Right ventricle myocardium inferior (tissue), 1 donor: ENCODE measurements at regions not wholly inside any gene's neighbourhood (a gene's known extent, or its start where the extent isn't known, plus 50 kb on each side); places are given as distances from the start of the nearest gene placed in this dataset.

Experiments
- ATAC-seq: fragments of 200-7000 bp; cut with Tn5 transposase; one replicate; pipeline ENCODE4 v1.9.1; 2020; ENCODE audit warnings: mild to moderate bottlenecking, moderate library complexity
- DNase-seq: peaks from one replicate; pipeline ENCODE4 v3.0.0; 2021; ENCODE audit errors: missing footprints
- intact Hi-C: fragments of 100-400 bp; cut with DNase I; formaldehyde crosslinking; loops from one replicate; pipeline ENCODE4 v1.11.0; 2022
- donor health status: DM: no; HTN: yes; CAD: no; lungs with severe emphysema.

DNA sequence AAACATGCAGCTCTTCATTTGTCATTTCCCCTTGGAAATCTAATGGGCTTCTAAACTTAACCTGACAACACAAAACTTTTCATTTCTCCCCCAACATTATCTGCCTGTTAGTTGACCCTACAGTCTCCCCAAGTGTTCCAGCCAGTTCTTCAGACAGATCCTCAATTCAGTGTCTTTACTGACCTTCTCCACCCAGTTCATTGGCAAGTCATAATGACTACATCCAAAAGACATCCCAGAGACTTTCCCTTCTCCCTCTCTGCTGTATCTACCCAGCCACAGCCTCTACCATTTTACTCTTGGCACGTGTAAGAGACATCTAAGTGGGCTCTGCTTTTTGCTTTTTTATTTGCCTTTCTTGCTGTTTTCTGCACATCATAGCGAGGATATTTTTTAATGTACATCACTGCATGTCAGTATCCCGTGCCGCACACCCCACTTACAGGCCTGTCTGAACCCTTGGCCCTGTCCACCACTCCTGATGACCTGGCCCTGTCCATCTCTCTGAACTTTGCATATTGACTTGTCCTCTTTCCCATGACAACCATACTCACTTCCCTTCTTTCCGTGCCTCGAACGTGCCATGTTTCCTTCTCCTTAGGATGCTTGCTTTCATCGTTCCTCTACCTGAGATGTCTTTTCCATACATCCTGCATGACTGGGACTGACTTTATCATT is 391.9 kb downstream of the IRS2 start:
- intact Hi-C loops = no loop called here
- DNase-seq (no peak), ATAC-seq (no peak)

DNA sequence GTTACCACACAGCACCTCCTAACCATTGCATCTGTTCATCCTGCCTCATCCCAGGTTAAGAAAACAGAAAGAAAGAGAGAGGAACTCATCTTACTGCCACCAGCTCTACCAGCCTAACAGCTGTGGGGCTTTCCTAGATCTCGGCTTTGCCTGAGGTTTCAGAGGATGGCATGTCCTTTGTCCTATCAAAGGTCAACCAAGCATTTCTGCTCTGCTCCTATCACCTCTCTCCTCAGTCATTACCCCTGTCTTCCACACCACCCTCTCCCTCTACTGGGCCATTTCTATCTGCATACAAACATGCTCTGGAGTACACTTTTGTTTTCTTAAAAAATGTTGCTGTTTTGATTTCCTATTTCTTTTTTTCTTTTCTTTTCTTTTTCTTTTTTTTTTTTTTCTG is 393.3 kb downstream of the IRS2 start:
- no peak for ATAC-seq
- DNase-seq = no peak
- intact Hi-C loops = no loop called here

GRCh38 chr13:109390391-109390790 is 396.0 kb downstream of the IRS2 start:
- no peak for DNase-seq
- intact Hi-C loops = no loop called here

DNA sequence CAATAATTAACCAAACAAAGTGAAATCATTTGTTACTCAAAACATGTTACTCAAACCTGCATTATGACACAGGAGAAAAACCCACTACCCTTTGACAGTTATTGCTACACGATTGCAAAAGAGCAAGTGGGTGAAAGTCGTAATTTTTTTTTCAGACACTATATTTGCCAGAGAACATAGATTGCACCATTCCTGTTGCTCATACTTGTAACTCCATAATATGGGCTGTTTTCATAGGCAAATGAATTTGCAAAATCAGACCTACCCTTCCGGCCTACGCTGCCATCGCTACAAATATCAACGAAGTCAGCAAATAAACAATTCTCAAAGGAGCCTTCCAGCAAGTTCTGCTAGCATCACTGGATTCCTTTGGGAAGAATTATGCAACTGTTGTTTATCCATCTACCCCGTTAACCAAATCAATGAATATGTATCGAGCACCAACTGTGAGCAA is 396.5 kb downstream of the IRS2 start:
- no peak for ATAC-seq
- no peak for DNase-seq

More at GRCh38 chr13:109390391-109390790, 396.0 kb downstream of the IRS2 start:
- no peak for ATAC-seq

GRCh38 chr13:109389456-109389855 is 396.9 kb downstream of the IRS2 start:
- ATAC-seq (no peak), DNase-seq (no peak)
- intact Hi-C loops = no loop called here

More for the DNA sequence above, 396.5 kb downstream of the IRS2 start:
- intact Hi-C loops = no loop called here

GRCh38 chr13:109387471-109387870 is 398.9 kb downstream of the IRS2 start:
- intact Hi-C loops = no loop called here
- ATAC-seq = no peak
- no peak for DNase-seq

DNA sequence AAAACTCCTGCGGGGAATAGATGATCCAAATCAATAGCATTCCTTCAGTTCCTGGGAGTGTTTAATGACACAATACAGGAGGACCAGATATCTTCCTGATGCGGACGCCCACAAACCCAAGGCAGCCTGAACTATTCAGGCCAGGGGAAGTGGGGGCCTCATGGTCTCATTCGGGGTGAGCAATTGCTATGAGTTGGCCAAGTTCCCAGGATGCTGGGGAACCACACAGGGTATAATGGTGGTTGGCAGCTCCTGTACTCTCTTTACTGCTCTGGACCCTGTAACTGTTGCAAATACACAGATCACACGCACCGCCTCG is 401.2 kb downstream of the IRS2 start:
- DNase-seq (no peak), ATAC-seq (no peak)
- intact Hi-C loops = no loop called here

DNA sequence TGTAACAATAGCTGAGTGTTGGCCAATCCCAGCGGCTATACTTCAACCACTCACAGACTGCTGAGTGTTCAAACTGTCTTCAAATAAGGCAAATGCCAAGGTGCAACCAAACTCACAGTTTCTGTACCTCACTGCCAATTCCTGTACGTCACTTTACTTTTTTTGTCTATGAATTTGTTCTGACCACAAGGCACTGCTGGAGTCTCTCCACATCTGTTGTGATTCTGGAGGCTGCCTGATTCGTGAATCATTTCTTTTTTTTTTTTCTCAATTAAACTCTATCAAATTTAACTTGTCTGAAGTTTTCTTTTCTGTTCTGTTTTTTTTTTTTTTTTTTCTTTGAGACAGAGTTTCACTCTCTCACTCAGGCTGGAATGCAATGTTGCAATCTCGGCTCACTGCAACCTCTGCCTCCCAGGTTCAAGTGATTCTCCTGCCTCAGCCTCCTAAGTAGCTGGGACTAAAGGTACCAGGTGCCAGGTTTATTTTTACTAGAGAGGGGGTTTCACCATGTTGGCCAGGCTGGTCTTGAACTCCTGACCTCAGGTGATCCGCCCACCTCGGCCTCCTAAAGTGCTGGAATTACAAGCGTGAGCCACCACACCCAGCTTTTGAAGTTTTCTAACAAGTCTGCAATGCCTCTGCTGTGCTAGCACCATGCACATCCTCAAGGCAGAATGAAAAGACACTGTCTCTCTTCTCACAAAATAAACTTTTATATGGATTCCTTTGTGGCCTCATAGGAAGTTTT is 401.7 kb downstream of the IRS2 start:
- ATAC-seq (no peak), DNase-seq (no peak)
- intact Hi-C loops = no loop called here

DNA sequence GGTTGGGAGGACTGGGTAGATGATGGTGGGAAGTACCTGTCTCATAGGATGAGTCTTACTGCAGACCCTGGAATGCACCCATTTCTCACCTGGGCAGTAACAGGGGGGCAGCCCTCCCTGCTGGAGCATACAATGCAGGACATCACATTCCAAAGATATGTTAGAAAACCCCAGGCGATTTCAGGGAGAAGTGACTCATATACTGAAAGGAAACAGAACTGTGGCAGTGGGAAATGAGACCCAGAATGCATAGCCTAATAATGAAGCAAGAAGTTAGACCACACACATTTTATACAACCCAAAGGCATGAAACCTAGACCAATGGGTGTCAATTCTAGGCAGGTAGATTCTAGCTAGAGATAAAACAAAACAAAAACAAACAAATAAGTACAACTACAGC is 402.7 kb downstream of the IRS2 start:
- intact Hi-C loops = no loop called here
- ATAC-seq (no peak), DNase-seq (no peak)

GRCh38 chr13:109381546-109382180 is 404.7 kb downstream of the IRS2 start:
- DNase-seq = no peak
- intact Hi-C loops = no loop called here
- no peak for ATAC-seq

- intact Hi-C loops = no loop called here
- DNase-seq (no peak), ATAC-seq (no peak)
These were observed 405.9 kb downstream of the IRS2 start for GRCh38 chr13:109380457-109380856.

DNA sequence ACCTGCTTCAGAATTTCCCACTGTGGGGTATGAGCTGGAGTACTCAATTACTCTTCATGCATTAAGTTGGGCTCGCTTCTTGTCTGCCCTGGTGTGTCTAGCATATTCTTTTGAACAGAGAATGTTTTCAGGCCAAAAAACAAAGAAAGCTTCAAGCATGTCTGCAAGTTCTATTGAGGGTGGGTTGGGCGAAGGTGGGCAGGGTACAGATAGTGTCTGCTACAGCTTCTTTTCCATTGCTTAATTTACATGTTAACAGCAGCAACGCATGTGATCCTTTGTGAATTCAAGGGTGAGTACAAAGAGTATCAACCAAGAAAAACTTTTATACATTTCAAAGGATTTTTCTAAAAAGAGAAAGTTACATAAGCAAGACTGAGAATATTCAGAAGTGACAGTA is 406.5 kb downstream of the IRS2 start:
- no peak for DNase-seq
- intact Hi-C loops = no loop called here
- ATAC-seq = no peak

GRCh38 chr13:109376936-109377335 is 409.4 kb downstream of the IRS2 start:
- ATAC-seq (no peak), DNase-seq (no peak)
- intact Hi-C loops = no loop called here

GRCh38 chr13:109374609-109375200 is 411.7 kb downstream of the IRS2 start:
- DNase-seq (no peak), ATAC-seq (no peak)
- intact Hi-C loops = no loop called here

DNA sequence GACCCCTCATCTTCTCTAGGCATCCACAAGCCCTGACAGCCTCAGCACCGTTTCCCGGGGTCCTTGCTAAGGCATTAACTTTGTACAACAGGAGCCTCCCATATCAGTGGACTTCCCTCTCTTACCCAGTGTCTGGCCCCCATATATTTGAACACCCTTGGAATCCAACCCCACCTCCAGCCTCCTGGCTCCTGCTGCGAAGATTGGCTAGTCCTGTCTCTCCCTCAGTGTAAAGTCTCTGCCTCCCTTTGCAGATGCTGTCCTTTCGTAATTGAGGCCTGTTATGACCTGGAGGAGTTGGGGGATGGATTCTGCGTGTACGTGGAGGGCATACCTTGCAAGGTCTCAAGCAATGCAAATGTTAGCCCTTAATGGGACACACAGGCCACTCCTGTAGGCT is 413.7 kb downstream of the IRS2 start:
- DNase-seq = no peak
- intact Hi-C loops = no loop called here
- ATAC-seq = no peak

DNA sequence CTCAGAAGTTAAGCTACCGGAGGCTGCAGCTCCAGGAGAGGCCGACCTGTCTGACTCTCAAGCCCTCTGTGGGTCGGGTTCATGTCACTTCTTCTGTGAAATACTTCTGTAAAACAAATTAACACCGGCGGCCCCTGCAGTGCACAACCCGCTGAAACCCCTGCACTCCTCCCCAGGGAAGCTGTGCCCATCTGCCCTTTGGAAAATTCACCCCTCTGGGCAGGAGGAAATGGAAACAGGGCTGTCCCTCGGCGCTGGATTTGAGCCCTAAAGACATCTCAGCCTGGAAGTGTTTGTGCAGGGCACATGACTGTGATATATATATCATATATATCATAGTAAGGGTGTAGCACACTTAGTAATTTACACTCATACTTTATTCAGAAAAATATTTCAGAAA is 415.3 kb downstream of the IRS2 start:
- DNase-seq (no peak), ATAC-seq (no peak)
- intact Hi-C loops = no loop called here

- intact Hi-C loops = no loop called here
- ATAC-seq = no peak
- DNase-seq = no peak
These were observed 415.9 kb downstream of the IRS2 start for GRCh38 chr13:109370496-109370895.

GRCh38 chr13:109369353-109370052 is 416.9 kb downstream of the IRS2 start:
- DNase-seq = no peak
- intact Hi-C loops = no loop called here
- peak; percentile 29 for ATAC-seq

- DNase-seq (no peak), ATAC-seq (no peak)
- intact Hi-C loops = no loop called here
These were observed 418.2 kb downstream of the IRS2 start for GRCh38 chr13:109368230-109368629.
